Caco-2 (cell line): ENCODE measurements at regions not wholly inside any gene's neighbourhood (a gene's known extent, or its start where the extent isn't known, plus 50 kb on each side); places are given as distances from the start of the nearest gene placed in this dataset.

Source experiments
- BruUV-seq: library from RNA; stranded (reverse); fragments of 400-500 nt; replicated peaks from 2 replicates; lab custom pipeline; 2021; lab: Mats Ljungman, UMichigan
- CTCF ChIA-PET: fragments of 300-600 bp; sonication (Branson Sonifier 250); formaldehyde crosslinking; loops from one replicate; lab custom pipeline; 2022; ENCODE audit warnings: antibody characterized with exemption; lab: Charles Lee
- POLR2A ChIA-PET: fragments of 300-600 bp; sonication (Branson Sonifier 250); formaldehyde crosslinking; loops from one replicate; lab custom pipeline; 2022; ENCODE audit warnings: antibody characterized with exemption; lab: Charles Lee
- DNase-seq, 2 experiments: peaks; one replicate each; pipeline versions ENCODE4 v3.0.0 to v3.0.0-alpha.2; 2020 to 2022
- H3K27me3 ChIP-seq: replicated peaks from 2 replicates; pipeline ENCODE4 v1.6.0; 2011; ENCODE audit warnings: low read length; ENCODE audit not compliant: control insufficient read depth, insufficient read depth
- H3K36me3 ChIP-seq: 2 replicates; pipeline ENCODE4 v1.5.1; 2011; ENCODE audit warnings: low read length; ENCODE audit not compliant: control insufficient read depth, insufficient read depth
- H3K4me1 ChIP-seq: fragments of 250-450 bp; sonication (Bioruptor Pico); 2 replicates; pipeline ENCODE4 v1.5.1; 2020; ENCODE audit warnings: mild to moderate bottlenecking
- H3K4me3 ChIP-seq: 2 replicates; pipeline ENCODE4 v1.5.1; 2011; ENCODE audit warnings: low read depth, mild to moderate bottlenecking, control low read depth, low read length
- H3K9me3 ChIP-seq: fragments of 250-450 bp; sonication (Bioruptor Pico); 2 replicates; pipeline ENCODE4 v1.5.1; 2020; ENCODE audit warnings: mild to moderate bottlenecking, moderate library complexity
- H3K27ac Mint-ChIP-seq: one replicate; pipeline ENCODE4 v1.8.0; 2022; ENCODE audit warnings: mixed read lengths; ENCODE audit not compliant: unreplicated experiment
- H3K27me3 Mint-ChIP-seq: one replicate; pipeline ENCODE4 v1.8.0; 2022; ENCODE audit warnings: mixed read lengths; ENCODE audit not compliant: insufficient read depth, unreplicated experiment
- H3K36me3 Mint-ChIP-seq: one replicate; pipeline ENCODE4 v1.8.0; 2022; ENCODE audit warnings: mild to moderate bottlenecking, mixed read lengths; ENCODE audit not compliant: insufficient read depth, unreplicated experiment
- H3K4me1 Mint-ChIP-seq: one replicate; pipeline ENCODE4 v1.8.0; 2022; ENCODE audit warnings: low read depth, mixed read lengths; ENCODE audit not compliant: unreplicated experiment
- H3K4me3 Mint-ChIP-seq: one replicate; pipeline ENCODE4 v1.8.0; 2022; ENCODE audit warnings: mild to moderate bottlenecking, moderate library complexity, mixed read lengths; ENCODE audit not compliant: unreplicated experiment
- H3K9me3 Mint-ChIP-seq: one replicate; pipeline ENCODE4 v1.8.0; 2022; ENCODE audit warnings: mixed read lengths; ENCODE audit not compliant: unreplicated experiment
- intact Hi-C: fragments of 100-400 bp; cut with micrococcal nuclease; formaldehyde crosslinking; loops from one replicate; pipeline ENCODE4 v1.10.0; 2022; ENCODE audit not compliant: unreplicated experiment
- TF ChIP-seq, protein P1 (sequence below), 2 experiments: fragments of 200-600 bp in 1 of 2; IDR thresholded peaks; 1 replicate in 1 of 2; 2 replicates in 1 of 2; pipeline versions ENCODE4 v1.5.1 to v1.8.0; 2011 to 2022; ENCODE audit warnings: antibody characterized with exemption in 1 of 2, control low read depth in 1 of 2, inconsistent platforms in 1 of 2, low read depth in 1 of 2, low read length in 1 of 2, mild to moderate bottlenecking in 1 of 2, moderate library complexity in 1 of 2; ENCODE audit not compliant: insufficient read depth in 1 of 2, severe bottlenecking in 1 of 2, unreplicated experiment in 1 of 2

DNA sequence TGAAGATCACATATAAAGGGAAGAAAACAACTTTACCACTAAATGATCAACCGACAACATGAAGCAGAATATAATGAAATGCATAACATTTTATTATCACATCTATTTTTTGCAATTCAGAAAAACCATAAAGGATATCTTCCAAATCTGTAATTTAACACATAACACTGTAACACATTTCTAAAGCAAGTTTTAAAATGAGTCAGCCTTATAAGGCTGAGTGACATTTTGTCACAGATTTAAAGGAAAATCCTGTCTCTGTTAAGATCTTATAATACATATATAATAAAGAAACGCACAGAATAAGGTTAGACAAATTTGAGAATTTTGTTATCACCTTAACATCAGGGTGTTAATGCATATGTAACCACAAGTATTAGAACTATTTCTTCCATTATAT, 198.4 kb upstream of the RASA1 start:
- intact Hi-C loops = no loop called here
- Mint-ChIP-seq H3K27me3 (peaks cover 3% of the 10 kb centered on the region), H3K9me3 (no peaks in the 10 kb centered on the region), H3K36me3 (no peaks in the 10 kb centered on the region), H3K27ac (no peak overlapping the region), H3K4me3 (no peak overlapping the region), H3K4me1 (no peaks in the 10 kb centered on the region)
- no TSS peak for BruUV-seq
- CTCF ChIA-PET = interaction anchor here (1.3 kb wide), 1 partner anchor 331 kb away, joined by 16 read pairs; no protein-coding TSS in a partner anchor
- Histone ChIP-seq H3K4me1 (no peaks in the 10 kb centered on the region), H3K36me3 (no peaks in the 10 kb centered on the region), H3K4me3 (no peak overlapping the region), H3K27me3 (no peaks in the 10 kb centered on the region), H3K9me3 (no peaks in the 10 kb centered on the region)
- POLR2A ChIA-PET = no interaction called here
- DNase-seq = no peak
- TF ChIP-seq, protein P1, sequence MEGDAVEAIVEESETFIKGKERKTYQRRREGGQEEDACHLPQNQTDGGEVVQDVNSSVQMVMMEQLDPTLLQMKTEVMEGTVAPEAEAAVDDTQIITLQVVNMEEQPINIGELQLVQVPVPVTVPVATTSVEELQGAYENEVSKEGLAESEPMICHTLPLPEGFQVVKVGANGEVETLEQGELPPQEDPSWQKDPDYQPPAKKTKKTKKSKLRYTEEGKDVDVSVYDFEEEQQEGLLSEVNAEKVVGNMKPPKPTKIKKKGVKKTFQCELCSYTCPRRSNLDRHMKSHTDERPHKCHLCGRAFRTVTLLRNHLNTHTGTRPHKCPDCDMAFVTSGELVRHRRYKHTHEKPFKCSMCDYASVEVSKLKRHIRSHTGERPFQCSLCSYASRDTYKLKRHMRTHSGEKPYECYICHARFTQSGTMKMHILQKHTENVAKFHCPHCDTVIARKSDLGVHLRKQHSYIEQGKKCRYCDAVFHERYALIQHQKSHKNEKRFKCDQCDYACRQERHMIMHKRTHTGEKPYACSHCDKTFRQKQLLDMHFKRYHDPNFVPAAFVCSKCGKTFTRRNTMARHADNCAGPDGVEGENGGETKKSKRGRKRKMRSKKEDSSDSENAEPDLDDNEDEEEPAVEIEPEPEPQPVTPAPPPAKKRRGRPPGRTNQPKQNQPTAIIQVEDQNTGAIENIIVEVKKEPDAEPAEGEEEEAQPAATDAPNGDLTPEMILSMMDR (IDR thresholded peaks at IDR 0.05; ENCODE audit: insufficient read depth in 1 of 2, low read depth in 1 of 2, low read length in 1 of 2, severe bottlenecking in 1 of 2, unreplicated experiment in 1 of 2) = no peak

DNA sequence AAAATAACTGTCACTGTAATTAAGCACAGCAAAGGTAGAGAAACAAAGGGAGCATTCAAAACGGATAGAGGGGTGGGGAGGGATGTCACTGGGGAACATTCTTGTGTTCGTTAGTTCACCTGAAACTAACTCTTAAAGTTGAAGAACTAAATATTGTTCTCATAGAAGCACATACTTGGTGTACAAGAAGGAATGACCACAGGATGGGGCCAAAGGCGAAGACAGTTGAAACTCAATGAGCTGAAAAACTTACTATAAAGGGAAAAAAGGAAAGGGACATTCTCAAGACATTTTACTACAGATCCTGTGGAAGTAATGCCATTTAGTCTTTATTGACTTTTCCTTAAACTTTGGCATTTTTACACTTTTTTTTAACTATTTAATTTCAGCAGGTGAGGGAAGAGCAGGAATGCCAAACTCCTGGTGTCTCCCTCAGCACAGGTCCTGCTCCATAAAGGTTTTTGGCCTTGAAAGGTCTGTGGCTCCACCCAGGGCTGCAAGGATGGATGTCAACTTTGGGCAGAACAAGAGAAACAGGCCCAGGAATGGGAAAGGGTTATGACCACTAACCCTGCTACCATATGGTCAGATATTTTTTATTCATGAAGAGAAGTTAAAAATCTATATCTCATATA, 197.6 kb upstream of the RASA1 start:
- Mint-ChIP-seq H3K4me1 (no peaks in the 10 kb centered on the region), H3K27me3 (peaks cover 2% of the 10 kb centered on the region), H3K27ac (no peak overlapping the region), H3K4me3 (no peak overlapping the region), H3K36me3 (no peaks in the 10 kb centered on the region), H3K9me3 (no peaks in the 10 kb centered on the region)
- BruUV-seq = no TSS peak
- ChIA-PET CTCF (interaction anchor here (0.6 to 1.3 kb wide), 2 partner anchors 198 to 330 kb away, joined by 4 to 16 read pairs; partner anchors contain the start of gene RASA1), POLR2A (no interaction called here)
- no peaks in the 10 kb centered on the region for H3K36me3 ChIP-seq
- peak in 1 of 2 experiments; percentile 22 for DNase-seq
- no peaks in the 10 kb centered on the region for H3K27me3 ChIP-seq
- H3K9me3 ChIP-seq = no peaks in the 10 kb centered on the region
- TF ChIP-seq, protein P1 (IDR thresholded peaks at IDR 0.05; ENCODE audit: insufficient read depth in 1 of 2, low read depth in 1 of 2, low read length in 1 of 2, severe bottlenecking in 1 of 2, unreplicated experiment in 1 of 2) = peak; percentile 22 to 30
- intact Hi-C loops = loop anchor here (1.0 kb wide), 1 partner anchor 330 kb away; no protein-coding TSS in a partner anchor
- no peak overlapping the region for H3K4me3 ChIP-seq
- no peaks in the 10 kb centered on the region for H3K4me1 ChIP-seq

DNA sequence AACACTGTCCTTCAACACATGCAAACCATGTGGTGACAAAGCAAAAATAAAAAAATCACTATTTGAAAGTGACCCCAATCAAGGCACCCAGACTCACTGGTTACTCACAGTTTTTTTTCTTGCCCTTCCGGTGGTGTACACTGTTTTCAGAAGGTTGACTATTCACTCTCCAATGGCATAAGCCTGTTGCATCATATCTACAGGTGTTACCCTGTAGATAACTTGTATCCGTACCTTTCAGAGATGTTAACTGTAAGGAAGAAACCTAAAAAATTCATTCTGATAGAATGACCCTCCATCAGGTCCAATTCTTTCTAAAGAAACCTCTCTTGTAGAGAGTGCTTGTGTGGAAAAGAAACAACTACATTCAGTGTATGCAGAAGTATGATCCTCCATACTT, 193.6 kb upstream of the RASA1 start:
- Mint-ChIP-seq H3K4me1 (no peaks in the 10 kb centered on the region), H3K27ac (no peak overlapping the region), H3K27me3 (no peaks in the 10 kb centered on the region), H3K4me3 (no peak overlapping the region), H3K36me3 (no peaks in the 10 kb centered on the region), H3K9me3 (no peaks in the 10 kb centered on the region)
- intact Hi-C loops = no loop called here
- CTCF ChIA-PET = interaction anchor here (0.6 kb wide), 1 partner anchor 1973 kb away, joined by 4 read pairs; no protein-coding TSS in a partner anchor
- Histone ChIP-seq H3K4me3 (no peak overlapping the region), H3K9me3 (no peaks in the 10 kb centered on the region), H3K4me1 (no peaks in the 10 kb centered on the region), H3K27me3 (no peaks in the 10 kb centered on the region), H3K36me3 (no peaks in the 10 kb centered on the region)
- POLR2A ChIA-PET = no interaction called here
- DNase-seq = no peak
- TF ChIP-seq, protein P1 (IDR thresholded peaks at IDR 0.05; ENCODE audit: insufficient read depth in 1 of 2, low read depth in 1 of 2, low read length in 1 of 2, severe bottlenecking in 1 of 2, unreplicated experiment in 1 of 2) = no peak
- no TSS peak for BruUV-seq
